Spleen (tissue), 7 donors: ENCODE measurements at regions not wholly inside any gene's neighbourhood (a gene's known extent, or its start where the extent isn't known, plus 50 kb on each side); places are given as distances from the start of the nearest gene placed in this dataset.

Source experiments
- CTCF ChIP-seq, 11 experiments: fragments of 200-600 bp in 7 of 11; fragments of 450-650 bp in 4 of 11; sonication (generic) in 4 of 11; IDR thresholded peaks in 8 of 11; conservative IDR thresholded peaks in 3 of 11; 1 replicate in 7 of 11; 2 replicates in 4 of 11; pipeline versions ENCODE4 v1.4.0 to v1.8.0; 2016 to 2021; ENCODE audit warnings: antibody characterized with exemption in 11 of 11, inconsistent platforms in 4 of 11, mild to moderate bottlenecking in 1 of 11
- POLR2A ChIP-seq, 3 donors: fragments of 450-650 bp; IDR thresholded peaks; one replicate each; pipeline ENCODE4 v1.5.1; 2017; ENCODE audit warnings: antibody characterized with exemption in 3 of 3, mild to moderate bottlenecking in 1 of 3
- POLR2AphosphoS5 ChIP-seq, 3 donors: sonication (generic); formaldehyde crosslinking; IDR thresholded peaks; one replicate each; pipeline ENCODE4 v1.5.1; 2017; ENCODE audit warnings: antibody characterized with exemption in 3 of 3
- donor health status: DM: no; HTN: no; CAD: no; lungs with moderate emphysema.
- donor health status: DM: no; HTN: no; CAD: no.
- donor health status: DM: no; HTN: no; CAD: no.

DNA sequence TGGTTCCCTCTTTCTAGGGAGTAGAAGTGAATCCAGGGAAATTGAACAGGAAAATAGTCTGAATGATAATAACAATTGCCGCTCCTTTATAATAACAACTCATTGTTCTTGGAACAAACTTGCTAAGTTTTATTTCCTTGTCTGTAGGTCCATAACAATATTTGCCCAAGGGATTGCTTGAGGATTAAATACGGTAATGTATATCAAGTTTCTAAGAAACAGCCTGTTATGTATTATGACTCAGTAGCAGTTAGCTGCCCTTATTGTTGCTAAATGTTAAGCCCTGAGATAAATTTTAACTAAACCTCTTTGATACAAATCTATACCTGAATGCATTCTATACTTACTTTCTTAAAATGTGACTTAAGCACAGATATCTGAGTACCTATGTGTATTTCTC lies 215.9 kb upstream of the AADAT start:
- TF ChIP-seq POLR2AphosphoS5 (IDR thresholded peaks at IDR 0.05) (no peak), CTCF (IDR thresholded peaks at IDR 0.05 in 8 of 11, conservative IDR thresholded peaks at IDR 0.05 in 3 of 11) (no peak), POLR2A (IDR thresholded peaks at IDR 0.05) (no peak)
